ENCODE measurements at regions not wholly inside any gene's neighbourhood (a gene's known extent, or its start where the extent isn't known, plus 50 kb on each side); places are given as distances from the start of the nearest gene placed in this dataset.

DNA sequence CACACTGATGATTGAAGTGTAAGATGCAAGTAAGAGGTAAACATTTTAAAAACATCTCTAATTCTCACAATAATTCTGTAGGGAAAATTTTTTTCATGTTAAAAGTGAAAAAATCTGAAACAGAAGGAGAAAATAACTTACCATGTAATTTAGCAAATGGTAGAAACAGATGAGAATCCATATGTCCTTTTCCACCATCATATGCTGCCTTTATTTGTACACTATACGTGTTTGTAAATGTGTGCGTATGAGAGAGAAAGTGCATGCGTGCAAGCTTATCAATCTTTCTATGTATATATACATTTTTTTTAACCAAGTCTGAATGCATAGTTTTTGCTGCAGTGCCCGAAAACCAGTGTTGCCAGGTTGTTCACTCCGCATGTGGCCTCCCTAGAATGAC is 186.7 kb downstream of the IZUMO3 start:
- WGBS, 2 donors, result 88 to 89% methylated on average over 5 of the region's 5 CpGs
- ATAC-seq (no peak), DNase-seq (no peak)
- H3K4me1 ChIP-seq, result no peaks in the 10 kb centered on the region
- H3K27me3 ChIP-seq, result no peaks in the 10 kb centered on the region
- no peak overlapping the region for H3K4me3 ChIP-seq
- peaks cover 0 to 64% (median 16%) of the 10 kb centered on the region in 11 donors for H3K9me3 ChIP-seq
- no peak overlapping the region for H3K27ac ChIP-seq
- H3K36me3 ChIP-seq, result no peaks in the 10 kb centered on the region
- intact Hi-C loops (cut with DNase I), result no loop called here
- TF ChIP-seq, protein P1, sequence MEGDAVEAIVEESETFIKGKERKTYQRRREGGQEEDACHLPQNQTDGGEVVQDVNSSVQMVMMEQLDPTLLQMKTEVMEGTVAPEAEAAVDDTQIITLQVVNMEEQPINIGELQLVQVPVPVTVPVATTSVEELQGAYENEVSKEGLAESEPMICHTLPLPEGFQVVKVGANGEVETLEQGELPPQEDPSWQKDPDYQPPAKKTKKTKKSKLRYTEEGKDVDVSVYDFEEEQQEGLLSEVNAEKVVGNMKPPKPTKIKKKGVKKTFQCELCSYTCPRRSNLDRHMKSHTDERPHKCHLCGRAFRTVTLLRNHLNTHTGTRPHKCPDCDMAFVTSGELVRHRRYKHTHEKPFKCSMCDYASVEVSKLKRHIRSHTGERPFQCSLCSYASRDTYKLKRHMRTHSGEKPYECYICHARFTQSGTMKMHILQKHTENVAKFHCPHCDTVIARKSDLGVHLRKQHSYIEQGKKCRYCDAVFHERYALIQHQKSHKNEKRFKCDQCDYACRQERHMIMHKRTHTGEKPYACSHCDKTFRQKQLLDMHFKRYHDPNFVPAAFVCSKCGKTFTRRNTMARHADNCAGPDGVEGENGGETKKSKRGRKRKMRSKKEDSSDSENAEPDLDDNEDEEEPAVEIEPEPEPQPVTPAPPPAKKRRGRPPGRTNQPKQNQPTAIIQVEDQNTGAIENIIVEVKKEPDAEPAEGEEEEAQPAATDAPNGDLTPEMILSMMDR (IDR thresholded peaks at IDR 0.05), result no peak

DNA sequence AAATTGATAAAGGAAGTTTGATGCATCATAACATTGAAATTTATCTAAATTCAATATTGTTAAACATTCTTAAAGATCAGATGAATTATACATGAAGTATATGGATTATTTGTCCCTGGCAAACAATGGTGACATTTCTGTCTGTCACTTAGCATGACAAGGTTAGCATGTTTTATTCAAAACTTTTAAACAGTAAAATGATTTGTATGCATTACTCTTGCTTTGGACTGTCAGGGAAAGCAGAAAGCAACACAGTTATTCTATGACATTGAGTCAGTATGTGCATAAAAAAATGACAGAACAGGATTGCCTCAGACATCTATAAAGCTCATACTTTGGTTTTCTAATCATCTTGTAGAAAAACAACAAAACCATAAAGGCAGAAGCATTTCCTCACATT is 193.7 kb downstream of the IZUMO3 start:
- Histone ChIP-seq H3K27me3 (no peaks in the 10 kb centered on the region), H3K27ac (no peak overlapping the region), H3K36me3 (no peaks in the 10 kb centered on the region), H3K4me1 (no peaks in the 10 kb centered on the region), H3K4me3 (no peak overlapping the region), H3K9me3 (peaks cover 0 to 23% (median 0%) of the 10 kb centered on the region in 11 donors)
- TF ChIP-seq, protein P1 (IDR thresholded peaks at IDR 0.05), result no peak
- ATAC-seq, result no peak
- no peak for DNase-seq
- intact Hi-C loops (cut with DNase I), result no loop called here

DNA sequence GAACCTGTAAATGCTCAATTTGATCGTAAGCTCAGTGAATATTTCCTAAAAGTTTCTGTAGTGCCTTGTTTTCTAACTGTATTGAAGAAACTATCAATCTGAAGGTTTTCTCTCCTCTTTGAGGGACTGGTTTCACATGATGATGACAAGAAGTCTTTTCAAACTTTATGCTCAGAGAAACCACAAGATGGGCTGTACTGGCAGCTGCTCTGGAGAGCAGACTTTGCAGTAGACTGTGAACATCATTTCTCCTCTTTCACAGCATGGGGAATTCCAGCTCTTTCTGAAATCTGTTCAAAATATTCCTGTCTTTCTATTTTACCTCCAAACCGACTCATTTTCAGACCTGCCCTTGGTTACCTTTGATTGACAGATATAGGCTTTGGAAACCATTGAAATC is 194.4 kb downstream of the IZUMO3 start:
- Histone ChIP-seq H3K36me3 (no peaks in the 10 kb centered on the region), H3K9me3 (peaks cover 0 to 22% (median 0%) of the 10 kb centered on the region in 11 donors), H3K27me3 (no peaks in the 10 kb centered on the region), H3K4me1 (no peaks in the 10 kb centered on the region), H3K27ac (no peak overlapping the region), H3K4me3 (no peak overlapping the region)
- DNase-seq (no peak), ATAC-seq (no peak)
- TF ChIP-seq, protein P1 (IDR thresholded peaks at IDR 0.05), result no peak
- WGBS, 2 donors, result 57 to 61% methylated on average over 2 of the region's 2 CpGs
- intact Hi-C loops (cut with DNase I), result no loop called here

DNA sequence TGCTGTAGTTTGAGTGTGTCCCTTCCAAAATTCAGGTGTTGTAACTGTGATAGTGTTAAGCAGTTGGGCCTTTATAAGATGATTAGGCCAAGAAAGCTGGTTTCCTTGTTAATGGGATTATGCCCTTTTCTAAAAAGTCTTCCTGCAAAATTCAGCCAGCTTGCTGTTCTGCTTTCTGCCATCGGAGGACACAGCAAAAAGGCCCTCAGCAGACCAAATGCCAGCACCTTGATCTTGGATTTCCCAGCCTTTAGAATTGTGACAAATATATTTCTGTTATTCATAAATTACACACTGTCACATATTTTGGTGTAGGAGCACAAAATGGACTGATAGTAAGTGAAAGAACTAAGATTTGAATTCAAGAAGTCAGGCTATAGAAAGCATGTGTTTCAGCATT is 203.2 kb downstream of the IZUMO3 start:
- peaks cover 0 to 17% (median 0%) of the 10 kb centered on the region in 11 donors for H3K9me3 ChIP-seq
- H3K4me3 ChIP-seq, result no peak overlapping the region
- intact Hi-C loops (cut with DNase I), result no loop called here
- no peaks in the 10 kb centered on the region for H3K27me3 ChIP-seq
- H3K4me1 ChIP-seq, result no peaks in the 10 kb centered on the region
- no peak overlapping the region for H3K27ac ChIP-seq
- TF ChIP-seq, protein P1 (IDR thresholded peaks at IDR 0.05), result no peak
- no peaks in the 10 kb centered on the region for H3K36me3 ChIP-seq
- ATAC-seq (no peak), DNase-seq (no peak)
- WGBS, 2 donors, result 86 to 89% methylated on average over 1 of the region's 1 CpG

DNA sequence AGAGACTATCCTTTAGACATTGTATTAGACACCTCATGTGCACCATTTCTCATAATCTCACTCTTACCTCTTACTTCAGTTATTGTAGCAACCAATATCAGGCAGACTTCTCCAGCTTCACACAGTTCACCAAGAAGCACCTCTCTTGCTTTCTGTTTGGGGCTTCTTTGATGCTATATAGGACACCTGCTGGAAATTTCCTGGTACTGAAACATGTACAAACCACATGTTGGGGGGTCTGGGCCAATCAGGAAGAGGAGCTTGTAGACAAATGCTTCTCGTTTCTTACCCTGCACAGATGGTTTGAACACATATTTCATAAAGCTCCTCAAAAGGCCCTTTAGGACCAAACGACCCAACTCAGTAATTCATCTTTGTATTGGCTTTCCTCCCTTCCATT is 212.1 kb downstream of the IZUMO3 start:
- Histone ChIP-seq H3K27me3 (no peaks in the 10 kb centered on the region), H3K9me3 (peaks cover 0 to 12% (median 0%) of the 10 kb centered on the region in 11 donors), H3K4me3 (no peak overlapping the region), H3K27ac (no peak overlapping the region), H3K36me3 (no peaks in the 10 kb centered on the region), H3K4me1 (no peaks in the 10 kb centered on the region)
- TF ChIP-seq, protein P1 (IDR thresholded peaks at IDR 0.05), result no peak
- no peak for ATAC-seq
- no peak for DNase-seq
- 37 to 53% methylated on average over 2 of the region's 2 CpGs for WGBS, 2 donors
- intact Hi-C loops (cut with DNase I), result no loop called here

Data from heart right ventricle (tissue), 16 donors.